ENCODE measurements at regions not wholly inside any gene's neighbourhood (a gene's known extent, or its start where the extent isn't known, plus 50 kb on each side); places are given as distances from the start of the nearest gene placed in this dataset.

- TF ChIP-seq CTCF (IDR thresholded peaks at IDR 0.05), result no peak
- no peak for TF ChIP-seq POLR2A (IDR thresholded peaks at IDR 0.05)
- TF ChIP-seq POLR2AphosphoS5 (IDR thresholded peaks at IDR 0.05), result no peak
Measured at GRCh38 chr12:67590149-67590790, 58.3 kb upstream of the DYRK2 start.
